Pulmonary artery endothelial cell (primary cell): ENCODE measurements at regions not wholly inside any gene's neighbourhood (a gene's known extent, or its start where the extent isn't known, plus 50 kb on each side); places are given as distances from the start of the nearest gene placed in this dataset.
"Not testable (repeated sequence)": the region's sequence is repeated elsewhere in the genome, so short reads cannot be mapped to it uniquely, and the experiment has no call there.

ENCODE experiments used
- DNase-seq: peaks from one replicate; pipeline ENCODE4 v3.0.0-alpha.2; 2011; ENCODE audit warnings: low read depth, low spot score

DNA sequence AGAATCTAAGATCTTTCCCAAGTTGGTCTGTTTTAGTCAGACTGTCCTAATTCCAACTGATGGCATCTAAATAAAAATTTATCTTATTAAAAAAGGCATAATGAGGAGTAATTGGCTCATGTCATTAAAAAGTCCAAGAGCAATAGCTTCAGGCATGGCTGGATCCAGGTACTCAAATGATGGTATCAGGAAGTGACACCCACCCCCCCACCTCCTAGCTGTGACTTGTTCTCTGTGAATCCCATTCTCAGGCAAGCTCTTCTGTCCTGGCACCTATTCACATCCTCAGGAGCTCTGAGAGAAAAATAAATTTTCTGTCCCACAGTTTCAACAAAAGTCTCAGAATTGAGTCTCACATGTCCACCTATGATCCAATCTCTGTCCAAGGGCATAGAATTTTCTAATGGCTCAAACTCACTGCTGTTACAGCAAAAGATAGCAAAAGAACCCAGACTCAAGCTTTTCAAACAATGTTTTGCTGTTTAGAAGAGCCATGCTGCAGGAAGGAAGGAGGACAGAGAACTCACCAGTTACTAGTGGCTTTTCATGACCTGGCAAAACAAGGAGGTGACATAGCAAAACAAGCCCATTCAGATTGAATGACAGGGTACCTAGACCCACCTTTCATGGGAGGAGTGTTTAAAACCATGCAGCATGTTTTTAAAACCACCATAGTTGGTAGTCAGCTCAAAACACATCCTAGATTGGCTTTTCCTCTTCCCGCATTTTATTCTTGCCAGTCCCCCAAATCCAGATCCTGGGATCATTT, 496.1 kb downstream of the PREX1 start:
- no peak for DNase-seq

DNA sequence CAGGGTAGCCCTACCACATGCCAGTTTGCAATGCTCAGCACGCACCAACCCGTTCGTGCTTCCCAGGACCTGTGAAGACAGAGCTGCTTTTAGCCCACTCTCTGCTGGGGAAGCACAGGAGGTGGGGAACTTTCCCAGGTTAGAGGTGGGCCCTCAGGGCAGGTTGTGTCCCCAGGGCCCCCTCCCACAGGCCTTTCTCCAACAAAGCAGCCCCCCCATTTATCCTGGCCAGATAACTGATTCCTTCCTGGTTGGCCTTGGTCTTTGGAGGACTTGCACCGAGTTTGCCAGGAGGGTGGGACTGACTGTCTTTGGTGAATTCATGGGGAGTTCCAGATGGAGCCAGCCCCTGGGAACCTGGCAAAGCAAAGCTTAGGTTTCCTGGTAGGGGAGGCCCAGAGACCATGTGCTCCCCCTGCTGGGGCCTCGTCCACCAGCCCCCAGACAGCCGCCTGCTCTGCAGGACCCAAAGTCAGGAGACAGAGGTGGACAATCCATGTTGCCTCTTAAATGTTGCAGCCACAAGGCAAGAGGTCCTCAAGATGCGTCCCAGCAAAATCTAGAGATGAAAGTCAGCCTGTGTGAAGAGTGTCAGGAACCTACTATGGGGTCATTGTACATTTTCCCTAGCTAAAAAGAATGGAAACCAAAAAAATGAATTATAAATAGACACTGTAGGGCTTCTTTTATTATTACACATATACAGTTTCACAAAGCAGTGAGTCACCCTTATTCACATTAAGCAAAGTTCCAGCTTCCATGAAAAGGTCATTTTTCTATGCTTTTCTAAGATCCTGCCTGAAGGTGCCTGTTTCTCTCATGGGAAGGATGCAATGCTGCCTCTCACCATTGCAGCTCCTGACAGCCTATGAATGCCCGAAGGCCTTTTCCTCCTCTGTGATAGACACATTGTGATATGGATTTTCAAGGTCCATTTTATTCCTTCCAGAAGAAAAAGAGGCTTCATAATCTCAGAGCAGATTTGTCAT, 497.8 kb downstream of the PREX1 start:
- no peak for DNase-seq

DNA sequence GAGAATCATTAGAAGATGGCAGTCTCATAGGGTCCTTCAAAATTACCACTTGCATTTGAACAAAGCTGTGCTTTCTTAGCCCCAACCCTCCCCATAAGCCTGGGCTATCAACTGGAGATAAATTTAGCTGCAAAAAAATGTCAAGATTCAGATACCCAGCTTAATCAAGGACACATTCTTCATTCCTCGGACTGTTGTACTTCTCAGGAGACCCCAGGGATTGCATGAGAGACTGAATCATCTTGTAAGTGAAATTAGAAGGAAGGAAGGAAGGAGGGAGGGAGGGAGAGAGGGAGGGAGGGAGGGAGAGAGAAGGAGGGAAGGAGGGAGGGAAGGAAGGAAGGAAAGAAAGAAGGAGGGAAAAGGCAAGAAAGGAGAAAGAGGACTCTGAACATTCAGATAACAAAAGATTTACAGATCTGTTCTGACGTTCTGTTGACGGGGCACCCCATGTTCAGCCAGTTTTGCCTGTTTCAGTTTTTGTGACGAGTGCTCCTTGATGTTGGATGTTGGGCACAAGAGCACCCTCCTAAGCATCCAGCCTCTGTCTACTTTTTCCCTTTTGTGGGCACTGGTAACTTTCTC, 498.7 kb downstream of the PREX1 start:
- DNase-seq, result no peak

- DNase-seq, result not testable (repeated sequence)
Observed at GRCh38 chr20:48327848-48328247, 500.0 kb downstream of the PREX1 start.

- DNase-seq, result no peak
Observed at GRCh38 chr20:48326868-48327267, 500.9 kb downstream of the PREX1 start.

- DNase-seq, result no peak
Observed at GRCh38 chr20:48326434-48326691, 501.4 kb downstream of the PREX1 start.

- DNase-seq, result no peak
Observed at GRCh38 chr20:48325656-48326433, 502.0 kb downstream of the PREX1 start.

DNA sequence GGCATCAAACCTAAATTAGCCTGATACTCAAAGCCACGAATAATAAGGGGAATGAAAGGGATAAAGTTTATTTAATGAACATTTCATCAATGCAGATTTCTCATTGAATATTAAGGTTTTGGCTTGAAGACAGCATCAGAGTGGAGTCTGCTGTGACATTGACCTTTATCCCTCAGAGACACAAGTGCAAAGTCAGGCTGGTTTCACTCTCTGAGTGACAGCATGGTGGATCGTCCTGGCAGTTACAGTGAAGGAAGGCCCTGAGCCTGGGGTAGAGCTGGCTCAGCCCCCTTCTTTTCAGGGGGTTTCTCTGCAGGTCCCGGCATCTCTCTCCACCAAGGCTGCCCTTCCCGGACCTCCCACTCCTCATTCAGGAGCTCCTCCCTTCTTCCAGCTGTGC, 503.1 kb downstream of the PREX1 start:
- no peak for DNase-seq

- no peak for DNase-seq
Observed at GRCh38 chr20:48321271-48321670, 506.5 kb downstream of the PREX1 start.

GRCh38 chr20:48319943-48320584, 507.7 kb downstream of the PREX1 start:
- DNase-seq, result no peak

DNA sequence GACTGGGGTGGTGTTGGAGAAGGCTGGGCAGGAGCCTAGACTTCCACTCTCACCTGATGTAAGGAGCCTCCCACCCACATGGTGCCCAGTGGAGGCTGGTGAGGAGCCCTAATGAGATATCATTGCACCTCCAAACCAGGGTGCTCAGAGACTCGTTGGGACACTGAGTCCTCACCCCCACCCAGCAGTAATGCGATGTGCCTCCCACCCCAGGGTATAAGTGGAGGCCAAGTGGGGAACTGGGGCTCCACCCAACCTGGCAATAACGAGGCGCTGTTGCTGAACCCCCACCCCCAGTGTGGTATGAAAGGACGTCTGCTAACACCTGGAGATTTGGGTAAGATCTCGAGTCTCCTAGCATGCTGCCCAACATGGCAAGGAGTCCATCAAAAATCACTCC, 510.2 kb downstream of the PREX1 start:
- no peak for DNase-seq

- no peak for DNase-seq
Observed at GRCh38 chr20:48314925-48315592, 512.7 kb downstream of the PREX1 start.

GRCh38 chr20:48313324-48313723, 514.5 kb downstream of the PREX1 start:
- no peak for DNase-seq

DNA sequence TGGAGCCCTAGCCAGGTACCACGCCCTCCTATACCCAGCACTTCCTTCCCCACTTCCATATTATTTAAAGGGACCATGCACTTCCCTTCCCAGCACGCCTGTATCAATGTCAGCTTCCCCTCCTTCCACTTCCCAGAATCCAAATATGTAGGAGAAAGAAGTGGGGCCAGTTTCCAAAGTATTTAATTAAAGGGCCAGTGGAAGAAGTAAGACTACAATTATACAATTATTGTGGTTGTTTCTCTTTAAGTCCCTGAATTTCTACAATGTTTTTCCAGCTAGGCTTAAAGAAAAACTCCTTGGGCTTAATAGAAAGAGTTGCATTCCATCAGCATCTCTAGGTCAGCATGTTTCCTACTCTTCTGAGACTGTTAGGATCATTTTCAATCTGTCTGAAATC, 515.8 kb downstream of the PREX1 start:
- DNase-seq, result no peak

DNA sequence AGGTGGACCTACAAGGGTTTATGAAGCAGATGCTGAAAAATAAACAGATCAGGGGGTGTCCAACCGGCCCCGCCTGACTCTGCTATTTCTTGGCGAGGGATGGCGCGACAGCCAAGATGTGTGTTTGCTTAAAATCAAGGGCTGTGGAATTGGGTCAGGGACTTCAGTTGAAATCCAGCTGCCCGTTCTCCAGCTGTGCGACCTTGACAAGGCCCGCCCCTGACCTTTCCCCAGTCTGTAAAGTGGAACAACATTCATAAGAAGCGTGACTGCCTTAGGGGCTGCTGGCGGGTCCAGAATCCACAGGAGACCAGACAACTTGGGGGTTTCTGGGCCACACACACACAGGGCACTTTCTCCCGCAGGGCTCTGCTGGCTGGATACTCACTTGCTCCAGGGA, 517.5 kb downstream of the PREX1 start:
- DNase-seq, result no peak

- DNase-seq, result no peak
Observed at GRCh38 chr20:48309293-48309692, 518.5 kb downstream of the PREX1 start.

GRCh38 chr20:48308882-48309281, 518.9 kb downstream of the PREX1 start:
- DNase-seq, result no peak

GRCh38 chr20:48308232-48308781, 519.5 kb downstream of the PREX1 start:
- DNase-seq, result no peak

- DNase-seq, result no peak
Observed at GRCh38 chr20:48307277-48307676, 520.5 kb downstream of the PREX1 start.

- no peak for DNase-seq
Observed at GRCh38 chr20:48302844-48303542, 517.7 kb upstream of the SULF2 start.
